GM12878 (cell line): ENCODE measurements at regions not wholly inside any gene's neighbourhood (a gene's known extent, or its start where the extent isn't known, plus 50 kb on each side); places are given as distances from the start of the nearest gene placed in this dataset.

Experiments
- ATAC-seq: fragments of 200-7000 bp; cut with Tn5 transposase; 3 replicates; pipeline ENCODE4 v1.9.1; 2020; ENCODE audit warnings: mild to moderate bottlenecking, moderate library complexity
- BruUV-seq: library from RNA; stranded (reverse); fragments of 400-500 nt; replicated peaks from 2 replicates; lab custom pipeline; 2021; lab: Mats Ljungman, UMichigan
- CTCF ChIA-PET: fragments of 300-600 bp; sonication (Branson Sonifier 250); formaldehyde crosslinking; extraction: SDS; loops from one replicate; lab custom pipeline; 2021; ENCODE audit warnings: inconsistent platforms; lab: Yijun Ruan, JAX
- POLR2A ChIA-PET: fragments of 350-600 bp; formaldehyde crosslinking; extraction: SDS; loops from one replicate; lab custom pipeline; 2021; ENCODE audit warnings: inconsistent platforms; lab: Charles Lee
- RAD21 ChIA-PET: fragments of 300-600 bp; sonication (Branson Sonifier 250); formaldehyde crosslinking; loops from one replicate; lab custom pipeline; 2023; ENCODE audit warnings: antibody characterized with exemption; ENCODE audit not compliant: unreplicated experiment; lab: Charles Lee
- SMC1A ChIA-PET: fragments of 300-600 bp; sonication (Branson Sonifier 250); formaldehyde crosslinking; loops from one replicate; lab custom pipeline; 2023; ENCODE audit not compliant: unreplicated experiment, uncharacterized antibody; lab: Charles Lee
- DNase-seq: peaks from one replicate; pipeline ENCODE4 v3.0.0-alpha.2; 2011; ENCODE audit warnings: low read depth, low spot score
- FAIRE-seq: peaks from 3 replicates; lab custom pipeline; 2011; peaks lifted over from hg19 to GRCh38; lab: Jason Lieb, UNC
- H2AFZ ChIP-seq: 2 replicates; pipeline ENCODE4 v1.6.0; 2011; ENCODE audit warnings: low read depth, low read length, control low read depth; ENCODE audit not compliant: control insufficient read depth
- H3K27ac ChIP-seq: 2 replicates; pipeline ENCODE4 v1.5.1; 2011; ENCODE audit warnings: control low read depth; ENCODE audit not compliant: control insufficient read depth, insufficient read depth
- H3K27me3 ChIP-seq, 2 experiments: replicated peaks in 1 of 2; 2 replicates each; pipeline versions ENCODE4 v1.6.0 to v1.6.1; 2011; ENCODE audit warnings: low read length in 1 of 2; ENCODE audit not compliant: control insufficient read depth in 2 of 2, insufficient read depth in 2 of 2
- H3K36me3 ChIP-seq, 2 experiments: 2 replicates each; pipeline ENCODE4 v1.5.1; 2011; ENCODE audit warnings: low read length in 1 of 2; ENCODE audit not compliant: control insufficient read depth in 2 of 2, insufficient read depth in 2 of 2
- H3K4me1 ChIP-seq: 2 replicates; pipeline ENCODE4 v1.6.1; 2011; ENCODE audit warnings: mild to moderate bottlenecking, low read length, moderate library complexity, mixed read lengths; ENCODE audit not compliant: control insufficient read depth, insufficient read depth
- H3K4me2 ChIP-seq: 2 replicates; pipeline ENCODE4 v1.6.0; 2011; ENCODE audit warnings: control low read depth; ENCODE audit not compliant: control insufficient read depth, insufficient read depth
- H3K4me3 ChIP-seq: fragments of 200-600 bp; sonication (generic); 2 replicates; pipeline ENCODE4 v1.5.1; 2016
- H3K79me2 ChIP-seq: 2 replicates; pipeline ENCODE4 v1.6.0; 2011; ENCODE audit warnings: low read length; ENCODE audit not compliant: control insufficient read depth, insufficient read depth
- H3K9ac ChIP-seq: 2 replicates; pipeline ENCODE4 v1.8.0; 2011; ENCODE audit warnings: low read length, control low read depth, mixed read lengths; ENCODE audit not compliant: control insufficient read depth, insufficient read depth
- H3K9me3 ChIP-seq: replicated peaks from 3 replicates; pipeline ENCODE4 v1.5.1; 2011; ENCODE audit warnings: mild to moderate bottlenecking, low read length; ENCODE audit not compliant: control insufficient read depth, insufficient read depth
- H4K20me1 ChIP-seq: 2 replicates; pipeline ENCODE4 v1.6.0; 2011; ENCODE audit not compliant: control insufficient read depth, insufficient read depth
- CBX5 ChIP-seq: sonication (generic); IDR thresholded peaks from 2 replicates; pipeline ENCODE4 v1.6.1; 2016; ENCODE audit warnings: low read depth, moderate library complexity, mild to moderate bottlenecking, inconsistent platforms
- DPF2 ChIP-seq: fragments of 450-650 bp; IDR thresholded peaks from 2 replicates; pipeline ENCODE4 v1.6.1; 2017; ENCODE audit warnings: mild to moderate bottlenecking
- FOXK2 ChIP-seq: fragments of 450-650 bp; IDR thresholded peaks from 2 replicates; pipeline ENCODE4 v1.6.1; 2017; ENCODE audit warnings: mild to moderate bottlenecking, moderate library complexity
- KDM1A ChIP-seq: fragments of 200-600 bp; sonication (generic); IDR thresholded peaks from 2 replicates; pipeline ENCODE4 v1.6.1; 2016; ENCODE audit warnings: borderline replicate concordance
- PAX8 ChIP-seq: fragments of 450-650 bp; IDR thresholded peaks from 2 replicates; pipeline ENCODE4 v1.6.1; 2017; ENCODE audit warnings: mild to moderate bottlenecking, moderate library complexity
- POU2F2 ChIP-seq: IDR thresholded peaks from 3 replicates; pipeline ENCODE4 v1.6.1; 2011; ENCODE audit warnings: low read depth, mild to moderate bottlenecking, low read length, borderline replicate concordance
- RAD51 ChIP-seq: fragments of 450-650 bp; IDR thresholded peaks from 2 replicates; pipeline ENCODE4 v1.6.1; 2016; ENCODE audit warnings: moderate library complexity, mild to moderate bottlenecking, inconsistent platforms
- SP1 ChIP-seq: IDR thresholded peaks from one replicate; pipeline ENCODE4 v1.6.1; 2011; ENCODE audit warnings: low read depth, low read length
- SUPT20H ChIP-seq: IDR thresholded peaks from 2 replicates; pipeline ENCODE4 v1.6.1; 2011; ENCODE audit warnings: low read depth, mild to moderate bottlenecking, low read length, moderate library complexity, borderline replicate concordance; ENCODE audit not compliant: control insufficient read depth
- TARDBP ChIP-seq: IDR thresholded peaks from 2 replicates; pipeline ENCODE4 v1.6.1; 2016; ENCODE audit warnings: borderline replicate concordance
- WRNIP1 ChIP-seq: IDR thresholded peaks from 2 replicates; pipeline ENCODE4 v1.6.1; 2011; ENCODE audit warnings: low read depth, low read length, improper control_type of control experiment, borderline replicate concordance
- ZNF622 ChIP-seq: fragments of 450-650 bp; IDR thresholded peaks from 2 replicates; pipeline ENCODE4 v1.6.1; 2017; ENCODE audit warnings: mild to moderate bottlenecking, inconsistent platforms
- in situ Hi-C: fragments of 300-500 bp; cut with MboI; formaldehyde crosslinking; loops from 9 replicates; pipeline ENCODE4 v1.14.3; 2018; ENCODE audit warnings: mixed read lengths
- intact Hi-C: fragments of 100-400 bp; cut with micrococcal nuclease; formaldehyde crosslinking; loops from one replicate; pipeline ENCODE4 v1.14.2; 2022; ENCODE audit not compliant: unreplicated experiment
- TF ChIP-seq, protein P1 (sequence below): fragments of 450-650 bp; IDR thresholded peaks from 2 replicates; pipeline ENCODE4 v1.6.1; 2017; ENCODE audit warnings: mild to moderate bottlenecking
- TF ChIP-seq, protein P2 (sequence below): IDR thresholded peaks from 2 replicates; pipeline ENCODE4 v1.6.1; 2012; ENCODE audit warnings: low read depth, low read length, improper control_type of control experiment
- TF ChIP-seq, protein P3 (sequence below): fragments of 450-650 bp; IDR thresholded peaks from 2 replicates; pipeline ENCODE4 v1.6.1; 2017; ENCODE audit warnings: mild to moderate bottlenecking, low read depth, inconsistent platforms; ENCODE audit not compliant: poor library complexity, severe bottlenecking
- TF ChIP-seq, protein P4 (sequence below): fragments of 450-650 bp; IDR thresholded peaks from 2 replicates; pipeline ENCODE4 v1.6.1; 2018; ENCODE audit warnings: mild to moderate bottlenecking, low read depth, moderate library complexity; ENCODE audit not compliant: partially characterized antibody
- TF ChIP-seq, protein P5 (sequence below): fragments of 450-650 bp; IDR thresholded peaks from 2 replicates; pipeline ENCODE4 v1.6.1; 2016; ENCODE audit warnings: mild to moderate bottlenecking

DNA sequence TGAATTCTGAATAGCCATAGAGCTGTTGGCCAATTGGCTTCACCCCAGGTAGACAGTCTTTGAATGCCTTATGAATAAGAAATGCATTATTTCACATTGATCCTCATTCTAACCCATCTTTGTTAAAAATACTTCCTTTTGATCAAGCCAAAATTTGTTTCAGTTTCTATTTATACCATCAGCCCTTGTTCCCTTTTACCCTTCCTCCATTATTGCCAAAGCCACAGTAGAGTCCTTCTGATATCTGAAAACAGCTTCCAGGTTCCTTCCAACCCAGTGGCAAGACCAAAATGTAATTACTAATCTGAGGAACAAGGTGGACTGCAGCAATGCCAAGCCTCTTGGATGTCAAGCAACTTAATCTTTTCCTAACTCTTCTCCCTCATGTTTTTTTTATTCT, 458.8 kb downstream of the BUD13 start:
- ChIA-PET RAD21 (no interaction called here), CTCF (no interaction called here), POLR2A (no interaction called here), SMC1A (interaction anchor here (0.7 to 1.5 kb wide), 2 partner anchors 12 kb away, joined by 4 to 5 read pairs; no protein-coding TSS in a partner anchor)
- no peaks in the 10 kb centered on the region for H3K9me3 ChIP-seq
- in situ Hi-C loops (no loop called here), intact Hi-C loops (no loop called here)
- no peak for FAIRE-seq
- no peak for ATAC-seq
- DNase-seq = no peak
- no peaks in the 10 kb centered on the region for H3K79me2 ChIP-seq
- H3K4me3 ChIP-seq = no peak overlapping the region
- no peak overlapping the region for H3K9ac ChIP-seq
- no peaks in the 10 kb centered on the region for H4K20me1 ChIP-seq
- BruUV-seq = no TSS peak
- no peaks in the 10 kb centered on the region for H3K4me1 ChIP-seq
- no peaks in the 10 kb centered on the region for H3K27me3 ChIP-seq
- no peak overlapping the region for H2AFZ ChIP-seq
- no peaks in the 10 kb centered on the region for H3K36me3 ChIP-seq
- H3K27ac ChIP-seq = no peak overlapping the region
- H3K4me2 ChIP-seq = no peak overlapping the region
- TF ChIP-seq CBX5 = no peak
- TF ChIP-seq TARDBP = no peak
- TF ChIP-seq SP1 = no peak
- TF ChIP-seq WRNIP1 = no peak
- no peak for TF ChIP-seq FOXK2
- no peak for TF ChIP-seq RAD51
- TF ChIP-seq, protein P1, sequence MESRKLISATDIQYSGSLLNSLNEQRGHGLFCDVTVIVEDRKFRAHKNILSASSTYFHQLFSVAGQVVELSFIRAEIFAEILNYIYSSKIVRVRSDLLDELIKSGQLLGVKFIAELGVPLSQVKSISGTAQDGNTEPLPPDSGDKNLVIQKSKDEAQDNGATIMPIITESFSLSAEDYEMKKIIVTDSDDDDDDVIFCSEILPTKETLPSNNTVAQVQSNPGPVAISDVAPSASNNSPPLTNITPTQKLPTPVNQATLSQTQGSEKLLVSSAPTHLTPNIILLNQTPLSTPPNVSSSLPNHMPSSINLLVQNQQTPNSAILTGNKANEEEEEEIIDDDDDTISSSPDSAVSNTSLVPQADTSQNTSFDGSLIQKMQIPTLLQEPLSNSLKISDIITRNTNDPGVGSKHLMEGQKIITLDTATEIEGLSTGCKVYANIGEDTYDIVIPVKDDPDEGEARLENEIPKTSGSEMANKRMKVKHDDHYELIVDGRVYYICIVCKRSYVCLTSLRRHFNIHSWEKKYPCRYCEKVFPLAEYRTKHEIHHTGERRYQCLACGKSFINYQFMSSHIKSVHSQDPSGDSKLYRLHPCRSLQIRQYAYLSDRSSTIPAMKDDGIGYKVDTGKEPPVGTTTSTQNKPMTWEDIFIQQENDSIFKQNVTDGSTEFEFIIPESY = no peak
- no peak for TF ChIP-seq DPF2
- no peak for TF ChIP-seq PAX8
- TF ChIP-seq, protein P2, sequence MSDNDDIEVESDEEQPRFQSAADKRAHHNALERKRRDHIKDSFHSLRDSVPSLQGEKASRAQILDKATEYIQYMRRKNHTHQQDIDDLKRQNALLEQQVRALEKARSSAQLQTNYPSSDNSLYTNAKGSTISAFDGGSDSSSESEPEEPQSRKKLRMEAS = no peak
- no peak for TF ChIP-seq SUPT20H
- TF ChIP-seq KDM1A = no peak
- no peak for TF ChIP-seq POU2F2
- TF ChIP-seq, protein P3, sequence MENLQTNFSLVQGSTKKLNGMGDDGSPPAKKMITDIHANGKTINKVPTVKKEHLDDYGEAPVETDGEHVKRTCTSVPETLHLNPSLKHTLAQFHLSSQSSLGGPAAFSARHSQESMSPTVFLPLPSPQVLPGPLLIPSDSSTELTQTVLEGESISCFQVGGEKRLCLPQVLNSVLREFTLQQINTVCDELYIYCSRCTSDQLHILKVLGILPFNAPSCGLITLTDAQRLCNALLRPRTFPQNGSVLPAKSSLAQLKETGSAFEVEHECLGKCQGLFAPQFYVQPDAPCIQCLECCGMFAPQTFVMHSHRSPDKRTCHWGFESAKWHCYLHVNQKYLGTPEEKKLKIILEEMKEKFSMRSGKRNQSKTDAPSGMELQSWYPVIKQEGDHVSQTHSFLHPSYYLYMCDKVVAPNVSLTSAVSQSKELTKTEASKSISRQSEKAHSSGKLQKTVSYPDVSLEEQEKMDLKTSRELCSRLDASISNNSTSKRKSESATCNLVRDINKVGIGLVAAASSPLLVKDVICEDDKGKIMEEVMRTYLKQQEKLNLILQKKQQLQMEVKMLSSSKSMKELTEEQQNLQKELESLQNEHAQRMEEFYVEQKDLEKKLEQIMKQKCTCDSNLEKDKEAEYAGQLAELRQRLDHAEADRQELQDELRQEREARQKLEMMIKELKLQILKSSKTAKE = no peak
- TF ChIP-seq ZNF622 = no peak
- TF ChIP-seq, protein P4, sequence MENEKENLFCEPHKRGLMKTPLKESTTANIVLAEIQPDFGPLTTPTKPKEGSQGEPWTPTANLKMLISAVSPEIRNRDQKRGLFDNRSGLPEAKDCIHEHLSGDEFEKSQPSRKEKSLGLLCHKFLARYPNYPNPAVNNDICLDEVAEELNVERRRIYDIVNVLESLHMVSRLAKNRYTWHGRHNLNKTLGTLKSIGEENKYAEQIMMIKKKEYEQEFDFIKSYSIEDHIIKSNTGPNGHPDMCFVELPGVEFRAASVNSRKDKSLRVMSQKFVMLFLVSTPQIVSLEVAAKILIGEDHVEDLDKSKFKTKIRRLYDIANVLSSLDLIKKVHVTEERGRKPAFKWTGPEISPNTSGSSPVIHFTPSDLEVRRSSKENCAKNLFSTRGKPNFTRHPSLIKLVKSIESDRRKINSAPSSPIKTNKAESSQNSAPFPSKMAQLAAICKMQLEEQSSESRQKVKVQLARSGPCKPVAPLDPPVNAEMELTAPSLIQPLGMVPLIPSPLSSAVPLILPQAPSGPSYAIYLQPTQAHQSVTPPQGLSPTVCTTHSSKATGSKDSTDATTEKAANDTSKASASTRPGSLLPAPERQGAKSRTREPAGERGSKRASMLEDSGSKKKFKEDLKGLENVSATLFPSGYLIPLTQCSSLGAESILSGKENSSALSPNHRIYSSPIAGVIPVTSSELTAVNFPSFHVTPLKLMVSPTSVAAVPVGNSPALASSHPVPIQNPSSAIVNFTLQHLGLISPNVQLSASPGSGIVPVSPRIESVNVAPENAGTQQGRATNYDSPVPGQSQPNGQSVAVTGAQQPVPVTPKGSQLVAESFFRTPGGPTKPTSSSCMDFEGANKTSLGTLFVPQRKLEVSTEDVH = no peak
- TF ChIP-seq, protein P5, sequence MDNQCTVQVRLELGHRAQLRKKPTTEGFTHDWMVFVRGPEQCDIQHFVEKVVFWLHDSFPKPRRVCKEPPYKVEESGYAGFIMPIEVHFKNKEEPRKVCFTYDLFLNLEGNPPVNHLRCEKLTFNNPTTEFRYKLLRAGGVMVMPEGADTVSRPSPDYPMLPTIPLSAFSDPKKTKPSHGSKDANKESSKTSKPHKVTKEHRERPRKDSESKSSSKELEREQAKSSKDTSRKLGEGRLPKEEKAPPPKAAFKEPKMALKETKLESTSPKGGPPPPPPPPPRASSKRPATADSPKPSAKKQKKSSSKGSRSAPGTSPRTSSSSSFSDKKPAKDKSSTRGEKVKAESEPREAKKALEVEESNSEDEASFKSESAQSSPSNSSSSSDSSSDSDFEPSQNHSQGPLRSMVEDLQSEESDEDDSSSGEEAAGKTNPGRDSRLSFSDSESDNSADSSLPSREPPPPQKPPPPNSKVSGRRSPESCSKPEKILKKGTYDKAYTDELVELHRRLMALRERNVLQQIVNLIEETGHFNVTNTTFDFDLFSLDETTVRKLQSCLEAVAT = no peak
